DMS114 treated with DMSO at 0.1 percent for 48 hours (cell line): ENCODE measurements at regions not wholly inside any gene's neighbourhood (a gene's known extent, or its start where the extent isn't known, plus 50 kb on each side); places are given as distances from the start of the nearest gene placed in this dataset.

Source experiments
- DNase-seq: peaks from one replicate; lab custom pipeline; 2025; ENCODE audit not compliant: unreplicated experiment; lab: John Stamatoyannopoulos, UW

- no peak for DNase-seq
These were observed 270.1 kb upstream of the POU3F3 start for GRCh38 chr2:104583811-104584210.

- DNase-seq: no peak
These were observed 269.5 kb upstream of the POU3F3 start for GRCh38 chr2:104584393-104584792.

- DNase-seq: no peak
These were observed 258.3 kb upstream of the POU3F3 start for GRCh38 chr2:104595576-104595975.

GRCh38 chr2:104597942-104598341 is 256.0 kb upstream of the POU3F3 start:
- DNase-seq: no peak

GRCh38 chr2:104598636-104599035 is 255.3 kb upstream of the POU3F3 start:
- DNase-seq: no peak

GRCh38 chr2:104599787-104600510 is 254.0 kb upstream of the POU3F3 start:
- no peak for DNase-seq

- DNase-seq: no peak
These were observed 247.9 kb upstream of the POU3F3 start for GRCh38 chr2:104606056-104606455.

- DNase-seq: no peak
These were observed 237.1 kb upstream of the POU3F3 start for GRCh38 chr2:104616856-104617255.

GRCh38 chr2:104620801-104621200 is 233.1 kb upstream of the POU3F3 start:
- DNase-seq: no peak

GRCh38 chr2:104635608-104636007 is 218.3 kb upstream of the POU3F3 start:
- no peak for DNase-seq

- no peak for DNase-seq
These were observed 215.6 kb upstream of the POU3F3 start for GRCh38 chr2:104638190-104638858.

- DNase-seq: no peak
These were observed 215.1 kb upstream of the POU3F3 start for GRCh38 chr2:104638859-104639202.

GRCh38 chr2:104641786-104642185 is 212.1 kb upstream of the POU3F3 start:
- DNase-seq: no peak

- DNase-seq: no peak
These were observed 205.5 kb upstream of the POU3F3 start for GRCh38 chr2:104648376-104648775.

GRCh38 chr2:104649866-104650265 is 204.0 kb upstream of the POU3F3 start:
- no peak for DNase-seq

GRCh38 chr2:104650405-104650996 is 203.4 kb upstream of the POU3F3 start:
- DNase-seq: no peak

- DNase-seq: no peak
These were observed 199.1 kb upstream of the POU3F3 start for GRCh38 chr2:104654811-104655210.

- no peak for DNase-seq
These were observed 197.2 kb upstream of the POU3F3 start for GRCh38 chr2:104656571-104657163.

GRCh38 chr2:104658144-104658835 is 195.6 kb upstream of the POU3F3 start:
- no peak for DNase-seq

GRCh38 chr2:104658904-104659591 is 194.9 kb upstream of the POU3F3 start:
- no peak for DNase-seq

- DNase-seq: no peak
These were observed 192.9 kb upstream of the POU3F3 start for GRCh38 chr2:104660991-104661390.
